Suppressor macrophage treated with lipopolysaccharide for 4 hours (primary cell): ENCODE measurements at regions not wholly inside any gene's neighbourhood (a gene's known extent, or its start where the extent isn't known, plus 50 kb on each side); places are given as distances from the start of the nearest gene placed in this dataset.

Source experiments
- DNase-seq: peaks from one replicate; pipeline ENCODE4 v3.0.0-alpha.2; 2020

- DNase-seq = no peak
Measured at GRCh38 chr9:87086221-87086818, 139.0 kb upstream of the GAS1 start.

- no peak for DNase-seq
Measured at GRCh38 chr9:87087197-87087596, 139.9 kb upstream of the GAS1 start.

GRCh38 chr9:87088192-87088591 is 140.9 kb upstream of the GAS1 start:
- DNase-seq = no peak

- no peak for DNase-seq
Measured at GRCh38 chr9:87088621-87089365, 141.5 kb upstream of the GAS1 start.

- no peak for DNase-seq
Measured at GRCh38 chr9:87089506-87089905, 142.2 kb upstream of the GAS1 start.

GRCh38 chr9:87089929-87090328 is 142.6 kb upstream of the GAS1 start:
- DNase-seq = no peak

GRCh38 chr9:87093777-87094176 is 146.5 kb upstream of the GAS1 start:
- DNase-seq = no peak

- no peak for DNase-seq
Measured at GRCh38 chr9:87095951-87096350, 148.6 kb upstream of the GAS1 start.

- no peak for DNase-seq
Measured at GRCh38 chr9:87096506-87096905, 149.2 kb upstream of the GAS1 start.

- DNase-seq = no peak
Measured at GRCh38 chr9:87097238-87097637, 149.9 kb upstream of the GAS1 start.

- no peak for DNase-seq
Measured at GRCh38 chr9:87099407-87099806, 152.1 kb upstream of the GAS1 start.

GRCh38 chr9:87100001-87100400 is 152.7 kb upstream of the GAS1 start:
- no peak for DNase-seq

GRCh38 chr9:87102126-87102525 is 154.8 kb upstream of the GAS1 start:
- no peak for DNase-seq

GRCh38 chr9:87107072-87107471 is 159.8 kb upstream of the GAS1 start:
- DNase-seq = no peak

- DNase-seq = no peak
Measured at GRCh38 chr9:87108661-87109060, 161.4 kb upstream of the GAS1 start.

GRCh38 chr9:87109231-87109631 is 161.9 kb upstream of the GAS1 start:
- no peak for DNase-seq

- DNase-seq = no peak
Measured at GRCh38 chr9:87109851-87110250, 162.5 kb upstream of the GAS1 start.

GRCh38 chr9:87111010-87111409 is 163.7 kb upstream of the GAS1 start:
- DNase-seq = no peak

GRCh38 chr9:87112656-87113055 is 165.3 kb upstream of the GAS1 start:
- DNase-seq = no peak

GRCh38 chr9:87113874-87114273 is 166.6 kb upstream of the GAS1 start:
- no peak for DNase-seq

GRCh38 chr9:87115785-87116184 is 168.5 kb upstream of the GAS1 start:
- DNase-seq = no peak

- DNase-seq = no peak
Measured at GRCh38 chr9:87116492-87116891, 169.2 kb upstream of the GAS1 start.

- DNase-seq = no peak
Measured at GRCh38 chr9:87118594-87118993, 171.3 kb upstream of the GAS1 start.

- no peak for DNase-seq
Measured at GRCh38 chr9:87119328-87119881, 172.1 kb upstream of the GAS1 start.

GRCh38 chr9:87120610-87121009 is 173.3 kb upstream of the GAS1 start:
- DNase-seq = no peak
